ENCODE measurements at regions not wholly inside any gene's neighbourhood (a gene's known extent, or its start where the extent isn't known, plus 50 kb on each side); places are given as distances from the start of the nearest gene placed in this dataset.

DNA sequence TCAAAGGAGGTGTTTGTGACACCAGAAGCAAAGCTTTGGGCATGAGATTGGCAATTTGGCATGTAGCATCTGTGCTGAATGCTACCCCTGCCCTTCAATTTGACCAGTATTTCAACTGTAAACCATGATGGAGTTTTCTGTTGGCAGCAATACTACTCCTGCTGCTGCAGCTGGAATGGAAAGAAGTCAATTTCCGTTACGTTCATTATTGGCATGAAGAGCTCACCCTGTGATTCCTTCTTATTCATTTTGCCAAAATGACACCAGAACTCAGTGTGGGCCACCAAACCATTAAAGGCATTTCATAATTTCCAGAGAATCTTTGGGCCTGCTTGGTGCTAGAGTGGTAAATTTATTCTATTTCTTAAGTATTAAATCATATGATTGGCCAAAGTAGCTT, 433.1 kb upstream of the DMAC1 start:
- TF ChIP-seq, protein P1, sequence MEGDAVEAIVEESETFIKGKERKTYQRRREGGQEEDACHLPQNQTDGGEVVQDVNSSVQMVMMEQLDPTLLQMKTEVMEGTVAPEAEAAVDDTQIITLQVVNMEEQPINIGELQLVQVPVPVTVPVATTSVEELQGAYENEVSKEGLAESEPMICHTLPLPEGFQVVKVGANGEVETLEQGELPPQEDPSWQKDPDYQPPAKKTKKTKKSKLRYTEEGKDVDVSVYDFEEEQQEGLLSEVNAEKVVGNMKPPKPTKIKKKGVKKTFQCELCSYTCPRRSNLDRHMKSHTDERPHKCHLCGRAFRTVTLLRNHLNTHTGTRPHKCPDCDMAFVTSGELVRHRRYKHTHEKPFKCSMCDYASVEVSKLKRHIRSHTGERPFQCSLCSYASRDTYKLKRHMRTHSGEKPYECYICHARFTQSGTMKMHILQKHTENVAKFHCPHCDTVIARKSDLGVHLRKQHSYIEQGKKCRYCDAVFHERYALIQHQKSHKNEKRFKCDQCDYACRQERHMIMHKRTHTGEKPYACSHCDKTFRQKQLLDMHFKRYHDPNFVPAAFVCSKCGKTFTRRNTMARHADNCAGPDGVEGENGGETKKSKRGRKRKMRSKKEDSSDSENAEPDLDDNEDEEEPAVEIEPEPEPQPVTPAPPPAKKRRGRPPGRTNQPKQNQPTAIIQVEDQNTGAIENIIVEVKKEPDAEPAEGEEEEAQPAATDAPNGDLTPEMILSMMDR (IDR thresholded peaks at IDR 0.05; ENCODE audit: insufficient read depth, low read depth, low read length, missing control alignments) = no peak
- DNase-seq (ENCODE audit: low read depth) = no peak
- no peak overlapping the region for H3K4me3 ChIP-seq (ENCODE audit: low read depth, low read length)

DNA sequence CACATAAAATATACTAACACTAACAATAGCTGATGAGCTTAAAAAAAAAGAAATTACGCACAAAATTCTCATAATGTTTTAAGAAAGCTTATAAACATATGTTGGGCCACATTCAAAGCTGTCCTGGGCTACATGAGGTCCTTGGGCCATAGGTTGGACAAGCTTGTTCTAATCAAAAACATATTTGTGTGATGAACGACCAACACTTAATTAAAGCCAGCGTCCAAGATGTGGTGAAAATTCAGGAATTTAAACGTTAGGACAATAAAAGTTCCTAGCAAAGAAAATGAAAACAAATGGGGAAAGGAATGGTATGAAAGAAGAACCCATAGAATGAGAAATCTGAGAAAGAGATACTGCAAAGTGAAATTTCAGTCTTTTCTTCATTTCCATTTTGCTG, 429.6 kb upstream of the DMAC1 start:
- no peak overlapping the region for H3K4me3 ChIP-seq (ENCODE audit: low read depth, low read length)
- TF ChIP-seq, protein P1 (IDR thresholded peaks at IDR 0.05; ENCODE audit: insufficient read depth, low read depth, low read length, missing control alignments) = no peak
- no peak for DNase-seq (ENCODE audit: low read depth)

DNA sequence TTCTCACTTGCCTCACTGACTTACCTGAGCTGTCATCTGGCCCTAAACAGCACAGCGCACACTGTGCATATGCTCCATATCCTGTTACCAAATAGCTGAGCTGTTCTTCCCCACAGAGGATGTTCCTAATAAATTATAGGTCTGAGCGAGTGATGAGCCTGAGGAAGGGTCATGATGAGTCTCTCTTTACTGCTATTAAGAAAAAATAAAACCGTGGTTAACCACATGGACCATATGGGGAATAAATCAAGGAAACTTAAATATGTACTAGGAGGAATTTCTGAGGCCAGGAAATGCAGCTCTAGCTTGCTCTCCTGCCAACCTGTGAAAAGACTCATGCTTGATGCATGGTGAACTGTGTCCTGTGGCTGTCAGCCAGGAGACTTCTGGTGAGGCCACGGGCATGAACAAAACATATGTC, 424.8 kb upstream of the DMAC1 start:
- TF ChIP-seq, protein P1 (IDR thresholded peaks at IDR 0.05; ENCODE audit: insufficient read depth, low read depth, low read length, missing control alignments) = no peak
- no peak for DNase-seq (ENCODE audit: low read depth)
- H3K4me3 ChIP-seq (ENCODE audit: low read depth, low read length) = no peak overlapping the region

DNA sequence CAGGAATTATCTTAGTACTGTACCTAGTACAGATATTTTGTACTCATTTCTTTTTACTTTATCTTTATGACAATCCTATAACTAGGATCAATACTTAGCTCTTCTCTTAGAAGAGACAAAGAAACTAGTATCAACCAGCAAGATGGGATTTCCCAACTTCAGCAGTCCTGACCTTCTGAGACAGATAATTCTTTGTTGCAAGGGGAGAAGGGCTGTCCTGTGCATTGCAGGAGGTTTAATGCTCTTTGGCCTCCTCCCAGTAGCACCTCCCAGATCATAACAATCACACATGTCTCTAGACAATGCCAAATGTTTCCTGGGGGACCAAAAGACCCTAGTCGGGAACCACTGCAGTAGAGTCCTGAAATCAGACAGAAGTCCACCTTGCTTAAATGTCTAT, 424.3 kb upstream of the DMAC1 start:
- TF ChIP-seq, protein P1 (IDR thresholded peaks at IDR 0.05; ENCODE audit: insufficient read depth, low read depth, low read length, missing control alignments) = no peak
- no peak for DNase-seq (ENCODE audit: low read depth)
- no peak overlapping the region for H3K4me3 ChIP-seq (ENCODE audit: low read depth, low read length)

DNA sequence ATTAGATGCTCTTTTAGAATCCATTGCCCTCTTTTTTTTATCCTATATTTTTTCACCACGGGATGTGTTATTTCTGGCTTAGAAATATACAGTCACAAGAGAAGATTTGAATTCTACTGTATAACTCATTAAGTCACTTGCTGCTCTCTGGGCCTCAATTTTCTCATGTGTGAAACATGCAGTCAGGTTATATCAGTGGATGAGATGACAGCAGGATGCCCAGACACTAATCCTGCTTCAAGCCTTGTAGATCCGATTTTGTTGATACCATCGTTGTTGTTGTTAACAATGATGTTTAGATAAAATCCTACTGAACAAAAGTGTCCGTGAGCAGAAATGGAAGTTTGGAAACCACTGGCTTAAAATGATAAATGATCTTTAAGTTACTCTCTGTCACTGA, 421.9 kb upstream of the DMAC1 start:
- no peak overlapping the region for H3K4me3 ChIP-seq (ENCODE audit: low read depth, low read length)
- no peak for DNase-seq (ENCODE audit: low read depth)
- TF ChIP-seq, protein P1 (IDR thresholded peaks at IDR 0.05; ENCODE audit: insufficient read depth, low read depth, low read length, missing control alignments) = no peak

DNA sequence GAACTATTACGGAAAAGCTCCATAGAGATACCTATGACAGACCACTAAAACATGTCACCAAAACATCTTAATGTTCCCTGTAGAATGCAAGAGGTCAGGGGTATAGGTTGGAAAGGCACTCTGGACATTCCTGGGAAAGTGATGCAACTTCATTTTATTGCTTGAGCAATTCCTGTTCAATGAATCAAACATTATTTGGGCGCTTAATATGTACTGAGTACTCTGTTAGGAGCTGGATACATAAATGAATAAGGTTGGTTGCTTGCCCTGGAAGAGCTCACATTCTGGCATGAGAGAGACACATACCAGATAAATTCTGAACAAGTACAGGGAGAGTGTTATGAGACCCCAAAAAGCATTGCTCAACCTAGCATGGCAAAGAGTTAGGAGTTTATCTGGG, 408.9 kb upstream of the DMAC1 start:
- TF ChIP-seq, protein P1 (IDR thresholded peaks at IDR 0.05; ENCODE audit: insufficient read depth, low read depth, low read length, missing control alignments) = no peak
- DNase-seq (ENCODE audit: low read depth) = no peak
- H3K4me3 ChIP-seq (ENCODE audit: low read depth, low read length) = no peak overlapping the region

DNA sequence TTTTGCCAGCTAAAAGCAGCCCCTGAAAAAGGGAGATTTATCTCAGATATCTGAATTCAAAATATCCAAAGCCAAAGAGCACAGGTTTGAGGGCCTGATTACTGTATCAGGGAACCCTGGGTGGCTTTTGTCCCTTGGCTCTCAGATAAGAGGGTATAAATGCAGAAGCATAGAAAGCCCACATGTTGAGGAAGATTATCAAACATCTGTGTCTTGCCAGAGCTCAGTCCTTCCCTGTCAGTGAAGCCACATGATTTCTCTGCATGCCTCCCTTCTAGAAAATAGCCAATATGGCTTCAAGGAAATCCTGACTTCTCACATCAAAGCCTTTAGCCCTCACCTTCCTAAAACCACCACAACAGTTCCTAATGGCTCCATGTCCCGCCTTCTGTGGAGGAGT, 408.0 kb upstream of the DMAC1 start:
- no peak overlapping the region for H3K4me3 ChIP-seq (ENCODE audit: low read depth, low read length)
- TF ChIP-seq, protein P1 (IDR thresholded peaks at IDR 0.05; ENCODE audit: insufficient read depth, low read depth, low read length, missing control alignments) = no peak

More for the DNA sequence above, 408.0 kb upstream of the DMAC1 start:
- DNase-seq (ENCODE audit: low read depth) = no peak
